ENCODE measurements at regions not wholly inside any gene's neighbourhood (a gene's known extent, or its start where the extent isn't known, plus 50 kb on each side); places are given as distances from the start of the nearest gene placed in this dataset.
"Not testable (repeated sequence)": the region's sequence is repeated elsewhere in the genome, so short reads cannot be mapped to it uniquely, and the experiment has no call there.

DNA sequence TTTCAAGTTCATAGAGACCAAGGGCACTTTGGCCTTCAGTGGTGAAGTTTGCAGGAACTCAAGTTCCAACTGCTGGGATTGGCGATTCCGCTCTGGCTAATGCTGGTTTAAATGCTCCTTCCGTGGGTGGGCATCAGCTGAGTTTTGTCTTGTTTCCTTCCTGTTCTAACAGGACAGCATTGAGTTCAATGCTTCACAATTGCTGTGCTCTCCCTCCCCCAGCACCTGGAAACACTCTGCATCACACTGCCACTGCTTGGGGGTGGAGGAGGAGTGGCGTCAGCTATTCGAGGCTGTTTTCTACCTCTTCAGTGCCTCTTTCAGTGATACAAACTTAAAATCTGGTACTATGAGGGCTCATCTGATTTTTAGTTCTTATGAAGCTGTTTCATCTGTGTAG is 634.9 kb downstream of the FSCB start:
- DNase-seq (ENCODE audit: low spot score) = no peak

DNA sequence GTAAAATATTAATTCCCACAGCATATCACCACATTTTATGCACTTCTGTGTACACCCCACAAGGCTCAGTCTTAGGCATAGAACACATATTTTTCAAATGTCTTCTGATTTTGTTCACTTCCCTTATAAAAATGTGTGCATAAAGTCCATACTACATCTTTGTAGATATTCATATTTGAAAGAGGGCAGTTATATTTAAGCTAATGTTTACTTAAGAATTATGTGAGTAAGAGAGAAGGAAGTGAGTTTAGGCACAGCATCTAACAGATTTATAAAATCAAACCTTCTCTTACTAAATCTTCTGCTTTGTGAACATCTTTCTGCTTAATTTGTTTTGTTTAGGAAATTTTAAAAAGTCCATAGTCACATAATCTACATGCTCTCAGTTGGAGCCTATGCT is 648.1 kb downstream of the FSCB start:
- no peak for DNase-seq (ENCODE audit: low spot score)

DNA sequence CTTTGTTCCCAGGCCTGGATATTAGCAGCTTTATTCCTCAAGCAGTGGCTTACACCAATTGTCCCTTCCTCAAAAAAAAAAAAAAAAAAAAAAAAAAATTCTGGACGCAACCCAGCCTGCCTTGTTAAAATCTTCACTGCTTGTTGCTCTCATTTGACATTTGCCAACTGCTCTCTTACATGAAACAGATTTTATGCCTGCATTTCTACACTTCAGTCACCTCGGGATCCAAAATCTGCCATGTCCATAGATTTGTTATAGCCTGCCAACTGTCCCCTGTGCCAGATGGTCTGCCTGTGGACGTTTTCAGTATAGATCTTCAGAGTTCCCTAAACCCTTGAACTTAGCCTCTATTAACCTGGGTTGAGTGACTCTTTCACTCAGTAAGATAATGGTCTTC is 651.5 kb downstream of the FSCB start:
- DNase-seq (ENCODE audit: low spot score) = no peak

- DNase-seq (ENCODE audit: low spot score) = no peak
Observed at GRCh38 chr14:43853541-43853940, 653.5 kb downstream of the FSCB start.

GRCh38 chr14:43803076-43803689 is 703.9 kb downstream of the FSCB start:
- DNase-seq (ENCODE audit: low spot score) = no peak

DNA sequence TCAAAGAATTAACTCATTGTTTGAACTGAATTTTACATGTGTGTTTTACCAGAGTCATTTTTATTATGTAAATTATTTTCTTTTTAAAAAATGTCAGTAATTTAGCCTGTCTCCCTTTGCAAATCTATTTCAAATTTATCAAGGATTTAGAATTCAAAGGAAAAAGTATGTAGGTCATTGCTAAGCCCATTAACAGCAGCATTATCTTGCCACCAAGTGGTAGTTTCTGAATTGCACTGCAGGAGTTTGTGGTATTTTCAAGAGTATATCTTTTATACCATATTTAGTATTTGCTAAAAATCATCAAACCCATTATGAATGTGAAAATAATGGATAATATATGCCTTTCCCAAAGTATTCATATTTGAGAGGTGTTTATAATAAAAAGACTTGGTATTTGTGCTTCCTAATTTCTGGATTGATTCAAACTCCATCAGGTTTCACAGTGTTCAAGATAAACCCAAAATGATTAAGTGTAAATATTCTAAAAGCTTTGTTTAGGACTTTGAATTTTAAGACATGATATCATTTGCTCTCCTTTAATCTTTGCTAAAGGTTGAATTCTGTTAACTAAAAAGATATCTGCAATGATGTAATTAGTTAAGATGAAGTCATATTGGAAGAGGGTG is 711.4 kb downstream of the FSCB start:
- DNase-seq (ENCODE audit: low spot score) = no peak

- DNase-seq (ENCODE audit: low spot score) = no peak
Observed at GRCh38 chr14:43793579-43793978, 713.5 kb downstream of the FSCB start.

DNA sequence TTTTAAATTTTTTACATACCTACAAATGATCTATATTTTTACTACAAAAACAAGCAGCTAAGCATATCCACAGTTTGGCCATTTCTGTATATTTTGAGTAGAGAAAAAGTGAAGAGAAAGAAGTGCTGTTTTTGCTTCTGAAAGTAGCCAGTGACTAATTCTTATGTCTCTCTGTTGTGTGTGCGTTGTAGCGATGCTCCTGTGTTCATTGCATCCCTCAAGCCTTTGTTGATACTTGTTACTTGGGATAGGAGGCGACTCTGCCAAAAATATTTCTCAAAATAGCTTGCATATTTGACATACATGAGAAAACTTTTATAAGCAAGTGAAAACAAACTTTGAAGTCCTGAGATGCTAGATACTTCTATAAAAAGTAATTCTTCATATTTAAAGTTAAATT is 714.1 kb downstream of the FSCB start:
- no peak for DNase-seq (ENCODE audit: low spot score)

DNA sequence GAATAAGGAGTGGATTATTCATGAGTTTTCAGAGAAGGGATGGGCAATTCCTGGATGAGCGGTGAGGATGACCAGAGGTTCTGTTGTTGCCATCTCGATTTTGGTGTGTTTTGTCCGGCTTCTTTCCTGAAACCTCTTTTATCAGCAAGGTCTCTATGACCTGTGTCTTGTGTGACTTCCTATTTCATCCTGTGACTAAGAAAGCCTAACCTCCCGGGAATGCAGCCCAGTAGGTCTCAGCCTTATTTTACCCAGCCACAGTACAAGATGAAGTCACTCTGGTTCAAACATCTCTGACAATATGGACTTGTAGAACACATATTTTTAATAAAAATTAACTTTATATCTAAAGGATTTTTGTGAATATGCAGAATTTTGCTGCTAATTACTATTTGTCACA is 716.4 kb downstream of the FSCB start:
- DNase-seq (ENCODE audit: low spot score) = no peak

- DNase-seq (ENCODE audit: low spot score) = no peak
Observed at GRCh38 chr14:43789458-43789857, 717.6 kb downstream of the FSCB start.

DNA sequence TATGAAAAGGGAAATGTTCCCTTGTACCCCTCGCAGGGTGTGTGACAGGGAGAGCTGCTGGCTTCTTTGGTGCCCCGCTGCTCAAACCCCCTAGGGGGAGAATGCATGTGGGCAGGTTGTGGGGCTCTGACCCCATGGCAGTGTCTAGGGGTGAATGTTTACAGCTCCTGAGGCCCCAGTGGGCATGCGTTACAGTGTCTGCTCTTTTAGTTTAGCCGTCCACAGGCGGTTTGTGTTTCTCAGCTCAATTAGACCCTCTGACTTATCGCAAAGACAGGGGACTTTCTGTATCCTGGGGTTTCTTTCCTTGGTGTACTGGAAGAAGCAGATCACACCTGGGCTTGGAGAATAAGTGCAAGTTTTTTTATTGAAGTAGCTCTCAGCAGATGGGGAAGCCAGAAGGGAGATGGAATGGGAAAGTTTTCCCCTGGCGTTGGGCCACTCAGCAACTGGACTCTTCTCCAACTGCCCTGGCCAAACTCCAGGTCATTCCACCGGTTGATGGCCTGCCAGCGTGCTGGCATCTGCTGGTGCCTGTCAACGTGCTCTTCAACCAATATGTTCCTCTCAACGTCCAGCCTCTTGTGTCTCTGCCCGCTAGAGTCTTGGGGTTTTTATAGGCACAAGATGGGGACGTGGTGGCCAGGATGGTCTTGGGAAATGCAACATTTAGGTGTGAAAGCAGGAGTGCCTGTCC is 720.9 kb downstream of the FSCB start:
- DNase-seq (ENCODE audit: low spot score) = no peak

DNA sequence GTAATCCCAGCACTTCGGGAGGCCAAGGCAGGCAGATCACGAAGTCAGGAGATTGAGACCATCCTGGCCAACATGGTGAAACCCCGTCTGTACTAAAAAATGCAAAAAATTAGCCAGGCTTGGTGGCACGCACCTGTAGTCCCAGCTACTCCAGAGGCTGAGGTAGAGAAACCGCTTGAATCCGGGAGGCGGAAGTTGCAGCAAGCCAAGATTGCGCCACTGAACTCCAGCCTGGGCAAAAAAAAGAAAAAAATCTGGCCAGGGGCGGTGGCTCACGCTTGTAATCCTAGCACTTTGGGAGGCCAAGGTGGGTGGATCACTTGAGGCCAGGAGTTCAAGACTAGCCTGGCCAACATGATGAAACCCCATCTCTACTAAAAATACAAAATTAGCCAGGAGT is 722.7 kb downstream of the FSCB start:
- DNase-seq (ENCODE audit: low spot score) = not testable (repeated sequence)

- no peak for DNase-seq (ENCODE audit: low spot score)
Observed at GRCh38 chr14:43778937-43779639, 728.0 kb downstream of the FSCB start.

DNA sequence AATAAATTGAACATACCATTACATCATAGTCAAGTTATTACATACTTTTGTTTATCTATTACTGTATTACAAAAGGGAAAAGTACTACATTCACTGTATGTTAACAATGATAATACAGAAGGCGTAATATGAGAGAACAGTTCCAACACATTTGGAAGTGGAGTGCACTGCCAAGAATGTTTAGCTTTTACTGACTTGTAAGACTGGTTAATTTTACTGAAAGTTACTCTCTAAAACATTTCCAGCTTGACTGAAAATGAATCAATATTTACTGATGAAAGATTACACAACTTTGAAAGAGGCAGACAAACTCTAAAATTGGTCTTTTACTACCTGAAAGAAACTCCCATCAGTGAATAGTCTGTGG is 728.5 kb downstream of the FSCB start:
- DNase-seq (ENCODE audit: low spot score) = no peak

DNA sequence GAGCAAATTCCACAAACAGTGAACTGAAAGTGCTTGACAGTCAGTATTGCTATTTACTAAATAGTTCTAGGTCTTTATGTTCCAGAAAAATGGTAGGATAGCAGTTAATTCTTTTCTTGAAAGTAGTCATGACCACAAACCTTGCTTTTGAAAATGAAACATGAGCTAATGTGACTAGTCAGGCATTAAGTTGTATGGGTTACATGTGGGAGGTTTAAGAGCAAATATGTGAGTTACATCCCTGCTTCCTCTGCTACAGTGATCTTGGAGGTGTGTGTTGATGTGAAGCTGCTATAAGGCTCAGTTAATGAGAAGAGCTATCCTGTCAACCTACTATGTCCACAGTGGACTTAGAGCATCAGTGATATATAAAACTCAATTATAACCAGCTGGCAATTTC is 741.6 kb downstream of the FSCB start:
- no peak for DNase-seq (ENCODE audit: low spot score)

GRCh38 chr14:43764433-43764832 is 742.6 kb downstream of the FSCB start:
- DNase-seq (ENCODE audit: low spot score) = no peak

GRCh38 chr14:43755707-43756106 is 751.4 kb downstream of the FSCB start:
- no peak for DNase-seq (ENCODE audit: low spot score)

DNA sequence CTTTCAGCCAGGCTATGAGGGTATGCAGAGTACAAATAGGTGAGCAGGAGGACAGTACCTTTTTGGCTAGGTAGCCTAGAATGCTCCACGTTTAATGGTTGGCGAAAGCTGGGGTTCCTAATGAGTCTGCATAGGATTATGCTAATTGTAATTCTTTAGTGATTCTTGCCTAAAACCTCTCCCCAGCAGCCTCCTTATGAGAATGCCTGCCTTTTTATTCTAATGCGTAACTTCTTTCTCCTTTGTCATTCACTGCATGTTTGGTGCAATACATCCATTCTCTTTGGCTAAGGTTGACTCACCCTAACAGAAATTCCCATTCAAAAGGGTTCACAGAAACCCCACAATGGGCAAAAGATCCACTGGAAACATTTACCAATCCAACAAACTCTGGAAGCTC is 752.2 kb downstream of the FSCB start:
- DNase-seq (ENCODE audit: low spot score) = no peak

- DNase-seq (ENCODE audit: low spot score) = no peak
Observed at GRCh38 chr14:43745746-43746145, 761.3 kb downstream of the FSCB start.

GRCh38 chr14:43735932-43736331 is 771.2 kb downstream of the FSCB start:
- no peak for DNase-seq (ENCODE audit: low spot score)

DNA sequence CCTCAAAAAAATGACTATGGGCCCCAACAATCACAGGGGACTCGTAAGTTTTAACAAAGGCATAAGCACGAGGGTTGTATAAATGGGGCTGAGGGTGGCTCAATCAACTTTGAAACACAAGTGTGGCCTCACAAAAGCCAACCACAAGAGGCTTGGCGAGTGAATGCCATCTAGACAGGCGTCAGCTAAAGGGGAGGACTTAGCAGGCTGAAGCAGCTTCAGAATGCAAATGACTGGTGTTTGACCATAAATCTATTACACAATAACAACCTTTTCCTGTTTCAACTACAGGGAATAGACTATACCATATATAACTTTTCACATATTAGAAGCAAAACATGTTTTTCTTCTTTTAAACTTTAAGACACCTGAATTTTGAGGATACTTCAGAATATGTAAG is 777.9 kb downstream of the FSCB start:
- DNase-seq (ENCODE audit: low spot score) = no peak

DNA sequence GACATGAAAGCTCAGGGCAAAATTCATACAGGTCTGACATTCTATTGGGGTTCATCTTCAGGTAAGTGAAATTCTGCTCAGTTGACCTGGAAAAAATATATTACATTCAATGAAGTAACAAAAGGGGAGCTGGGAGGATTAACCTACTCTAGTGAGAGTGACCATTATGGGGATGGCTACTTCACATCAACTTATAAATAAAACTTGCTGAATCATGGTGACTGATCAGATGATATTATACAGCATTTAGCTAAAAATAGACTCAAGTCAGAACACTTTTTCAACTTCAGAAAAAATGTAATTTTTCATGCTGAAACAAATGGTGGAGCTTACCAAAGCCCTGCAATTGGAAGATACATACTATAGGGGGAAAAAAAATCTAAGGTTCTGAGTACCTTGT is 800.2 kb downstream of the FSCB start:
- DNase-seq (ENCODE audit: low spot score) = no peak
